GM19328 (cell line): ENCODE measurements at regions not wholly inside any gene's neighbourhood (a gene's known extent, or its start where the extent isn't known, plus 50 kb on each side); places are given as distances from the start of the nearest gene placed in this dataset.

Experiments
- ATAC-seq: cut with Tn5 transposase; IDR thresholded peaks from one replicate; pipeline ENCODE4 v1.9.1; 2021; ENCODE audit warnings: mild to moderate bottlenecking, moderate library complexity; ENCODE audit not compliant: unreplicated experiment

GRCh38 chr6:122040261-122040660, 359.2 kb upstream of the HSF2 start:
- ATAC-seq = no peak

- ATAC-seq = no peak
Observed at GRCh38 chr6:122042380-122042779, 357.1 kb upstream of the HSF2 start.

GRCh38 chr6:122042960-122043735, 356.3 kb upstream of the HSF2 start:
- ATAC-seq = no peak

- no peak for ATAC-seq
Observed at GRCh38 chr6:122048570-122048969, 350.9 kb upstream of the HSF2 start.

- no peak for ATAC-seq
Observed at GRCh38 chr6:122049341-122049740, 350.1 kb upstream of the HSF2 start.

- no peak for ATAC-seq
Observed at GRCh38 chr6:122050242-122050755, 349.2 kb upstream of the HSF2 start.

- no peak for ATAC-seq
Observed at GRCh38 chr6:122052346-122052900, 347.0 kb upstream of the HSF2 start.

- ATAC-seq = no peak
Observed at GRCh38 chr6:122059918-122060317, 339.5 kb upstream of the HSF2 start.

GRCh38 chr6:122061855-122062254, 337.6 kb upstream of the HSF2 start:
- no peak for ATAC-seq

GRCh38 chr6:122063076-122063475, 336.4 kb upstream of the HSF2 start:
- ATAC-seq = no peak

- ATAC-seq = no peak
Observed at GRCh38 chr6:122063761-122064160, 335.7 kb upstream of the HSF2 start.

- no peak for ATAC-seq
Observed at GRCh38 chr6:122066200-122066599, 333.3 kb upstream of the HSF2 start.

- ATAC-seq = no peak
Observed at GRCh38 chr6:122068291-122068769, 331.1 kb upstream of the HSF2 start.

GRCh38 chr6:122069932-122070331, 329.5 kb upstream of the HSF2 start:
- no peak for ATAC-seq

- no peak for ATAC-seq
Observed at GRCh38 chr6:122072014-122072647, 327.3 kb upstream of the HSF2 start.

GRCh38 chr6:122075084-122075838, 324.2 kb upstream of the HSF2 start:
- ATAC-seq = no peak

- ATAC-seq = no peak
Observed at GRCh38 chr6:122075917-122076316, 323.5 kb upstream of the HSF2 start.

- no peak for ATAC-seq
Observed at GRCh38 chr6:122077603-122078002, 321.8 kb upstream of the HSF2 start.

- ATAC-seq = no peak
Observed at GRCh38 chr6:122078481-122078880, 321.0 kb upstream of the HSF2 start.

GRCh38 chr6:122079916-122080315, 319.5 kb upstream of the HSF2 start:
- no peak for ATAC-seq

- ATAC-seq = no peak
Observed at GRCh38 chr6:122081921-122082320, 317.5 kb upstream of the HSF2 start.
